Stimulated activated CD4-positive, alpha-beta T cell treated with anti-CD3 and anti-CD28 coated beads, Interleukin-4, amount 100 ng/mL, for 1 hour (primary cell): ENCODE measurements at regions not wholly inside any gene's neighbourhood (a gene's known extent, or its start where the extent isn't known, plus 50 kb on each side); places are given as distances from the start of the nearest gene placed in this dataset.

Experiments
- DNase-seq: peaks from one replicate; pipeline ENCODE4 v3.0.0-alpha.2; 2020

DNA sequence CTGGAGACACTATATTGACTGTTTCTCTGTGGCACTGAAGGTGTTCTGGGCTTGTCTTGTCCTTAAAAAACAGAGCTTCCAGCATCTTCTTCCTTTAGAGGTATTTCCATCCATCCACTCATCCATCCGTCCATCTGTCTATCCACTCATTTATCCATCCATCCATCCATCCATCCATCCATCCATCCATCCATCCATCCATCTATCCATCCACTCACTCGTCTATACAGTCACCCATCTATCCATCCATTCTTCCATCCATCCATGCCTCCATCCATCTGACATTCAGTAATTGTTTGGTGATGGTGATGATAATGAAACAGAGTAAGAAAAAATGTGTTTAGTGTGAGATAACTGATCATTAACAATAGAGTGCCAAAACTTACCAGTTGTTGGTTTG, 334.8 kb downstream of the NSG2 start:
- DNase-seq: no peak

DNA sequence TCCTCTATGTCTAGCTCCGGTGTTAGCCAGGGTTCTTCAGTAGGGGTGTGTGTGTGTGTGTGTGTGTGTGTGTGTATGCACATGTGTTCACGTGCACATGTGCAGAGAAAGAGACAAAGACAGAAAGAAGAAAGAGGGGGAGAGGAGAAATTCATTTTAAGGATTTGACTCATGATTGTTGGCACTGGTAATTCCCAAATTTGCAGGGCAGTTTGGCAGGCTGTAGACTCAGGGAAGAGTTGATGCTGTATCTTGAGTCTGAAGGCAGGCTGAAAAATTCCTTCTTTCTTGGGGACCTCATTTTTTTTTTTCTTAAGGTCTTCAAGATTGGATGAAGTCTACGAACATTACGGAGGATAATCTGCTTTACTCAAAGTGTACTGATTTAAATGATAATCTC, 335.7 kb downstream of the NSG2 start:
- no peak for DNase-seq

GRCh38 chr5:174383210-174384167, 338.0 kb downstream of the NSG2 start:
- DNase-seq: no peak

GRCh38 chr5:174384509-174384947, 339.0 kb downstream of the NSG2 start:
- no peak for DNase-seq

- DNase-seq: no peak
These were observed 338.1 kb upstream of the MSX2 start for GRCh38 chr5:174386306-174386705.

- no peak for DNase-seq
These were observed 337.5 kb upstream of the MSX2 start for GRCh38 chr5:174386846-174387245.

DNA sequence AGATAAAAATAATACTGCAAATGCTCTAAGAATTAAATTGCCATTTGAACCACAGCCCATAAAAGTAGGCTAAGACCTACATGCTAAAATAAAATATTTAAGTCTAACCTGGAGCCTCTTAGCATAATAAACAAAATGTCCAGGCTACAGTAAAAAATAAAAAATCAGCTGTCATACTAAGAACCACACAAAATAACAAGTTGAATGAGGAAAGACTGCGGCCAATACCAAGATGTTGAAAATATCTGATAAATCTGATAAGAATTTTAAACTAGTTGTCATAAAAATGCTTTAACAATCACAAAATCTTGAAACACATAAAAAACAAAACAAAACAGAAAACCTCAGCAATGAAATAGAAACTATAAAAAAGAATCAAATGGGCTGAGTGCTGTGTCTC, 336.9 kb upstream of the MSX2 start:
- DNase-seq: no peak

- DNase-seq: no peak
These were observed 331.5 kb upstream of the MSX2 start for GRCh38 chr5:174392892-174393291.

GRCh38 chr5:174396541-174396940, 327.8 kb upstream of the MSX2 start:
- no peak for DNase-seq

DNA sequence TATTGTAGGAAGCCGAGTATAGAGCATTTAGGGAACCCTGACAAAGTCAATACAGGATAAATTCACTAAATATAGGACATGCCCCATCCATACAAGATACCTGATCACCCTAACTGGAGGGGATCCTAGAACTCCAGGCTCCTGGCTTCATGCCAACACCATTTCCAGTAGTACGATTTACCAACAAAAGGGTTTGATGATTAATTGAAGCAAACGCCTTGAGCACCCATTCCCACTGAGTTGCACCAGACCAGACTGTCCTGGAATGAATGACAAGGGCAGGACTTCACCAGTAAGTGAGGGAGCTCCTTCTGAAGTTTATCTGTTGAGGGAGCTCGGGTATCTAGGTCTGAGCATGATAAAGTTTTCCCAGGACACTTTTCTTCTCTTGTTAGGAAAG, 327.2 kb upstream of the MSX2 start:
- no peak for DNase-seq

- DNase-seq: no peak
These were observed 326.2 kb upstream of the MSX2 start for GRCh38 chr5:174398171-174398570.

DNA sequence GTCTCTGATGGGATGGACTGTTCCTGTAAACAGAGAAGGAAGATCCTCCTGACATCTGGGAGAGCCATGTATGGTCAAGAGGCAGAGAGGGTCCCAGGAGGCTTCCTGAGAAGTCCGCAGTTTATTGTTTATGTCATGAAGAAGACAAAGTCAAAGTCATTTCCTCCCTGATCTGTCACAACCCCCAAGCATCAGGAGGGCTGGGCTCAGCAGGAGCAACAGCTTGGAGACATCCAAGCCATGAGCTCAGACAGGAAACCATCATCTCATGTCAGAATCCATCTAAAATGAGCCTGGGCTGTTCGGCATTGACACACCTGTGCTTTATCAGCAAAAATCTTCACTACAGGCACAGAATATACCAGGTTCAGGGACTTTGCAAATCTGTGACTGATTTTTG, 325.0 kb upstream of the MSX2 start:
- no peak for DNase-seq

DNA sequence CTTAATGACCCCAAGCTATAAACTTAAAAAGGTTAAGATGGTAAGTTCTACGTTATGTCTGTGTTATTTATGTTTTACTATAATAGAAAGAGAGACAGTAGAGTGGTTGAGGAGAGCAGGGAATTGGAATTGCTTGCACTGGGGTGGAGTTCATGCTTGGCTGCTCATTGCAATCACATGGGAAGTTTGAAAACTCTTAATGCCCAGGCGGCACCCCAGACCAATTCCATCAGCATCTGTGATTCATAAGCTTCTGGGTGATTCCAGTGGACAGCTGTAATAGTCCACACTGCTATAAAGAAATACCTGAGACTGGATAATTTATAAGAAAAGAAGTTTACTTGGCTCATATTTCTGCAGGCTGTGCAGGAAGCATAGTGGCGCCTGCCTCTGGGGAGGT, 323.9 kb upstream of the MSX2 start:
- no peak for DNase-seq

GRCh38 chr5:174401793-174402192, 322.6 kb upstream of the MSX2 start:
- no peak for DNase-seq

DNA sequence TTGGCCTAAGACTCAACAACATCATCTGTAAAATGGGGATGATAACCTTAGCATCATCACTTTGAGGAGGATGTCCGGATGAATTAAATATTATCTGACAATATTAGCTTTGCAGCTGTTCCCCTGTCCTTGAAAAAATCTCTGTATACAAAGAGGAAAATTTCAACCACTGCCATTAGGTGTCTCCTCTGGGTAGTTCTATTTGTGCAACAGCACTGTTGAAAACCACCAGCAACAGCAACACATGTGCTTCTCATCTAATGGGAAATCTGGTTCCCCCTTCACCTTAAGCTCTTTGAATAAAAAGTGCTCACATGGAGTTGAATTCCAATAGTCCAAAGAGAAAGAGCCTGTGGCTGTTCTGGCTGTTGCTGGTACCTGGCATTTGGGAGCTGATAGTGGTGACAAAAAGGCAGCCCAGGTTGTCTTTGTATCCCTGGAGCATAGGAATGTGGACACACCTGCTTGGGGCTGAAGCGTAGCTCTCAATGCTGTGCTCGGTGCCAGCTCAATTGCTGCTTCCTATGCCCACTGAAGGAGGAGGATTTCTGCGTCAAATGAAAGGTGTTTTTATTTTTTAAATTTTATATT, 322.1 kb upstream of the MSX2 start:
- DNase-seq: no peak

DNA sequence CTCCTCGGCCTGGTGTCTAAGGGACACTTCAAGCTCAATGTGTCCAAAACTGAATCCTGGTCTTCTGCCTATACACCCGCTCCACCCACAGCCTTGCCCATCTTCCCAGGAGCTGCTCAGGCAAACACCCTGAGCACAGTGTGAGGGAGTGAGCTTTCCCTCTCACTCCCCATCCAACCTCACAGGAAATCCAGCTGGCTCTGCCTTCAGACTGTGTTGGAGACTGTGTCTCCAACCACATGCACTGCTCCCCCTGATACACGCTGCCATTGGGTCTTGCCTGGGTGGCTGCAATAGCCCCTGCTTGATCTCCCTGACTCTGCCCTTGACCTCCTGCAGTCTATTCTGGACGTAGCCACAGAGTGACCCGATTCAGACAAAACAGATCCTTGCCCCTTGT, 319.5 kb upstream of the MSX2 start:
- no peak for DNase-seq

DNA sequence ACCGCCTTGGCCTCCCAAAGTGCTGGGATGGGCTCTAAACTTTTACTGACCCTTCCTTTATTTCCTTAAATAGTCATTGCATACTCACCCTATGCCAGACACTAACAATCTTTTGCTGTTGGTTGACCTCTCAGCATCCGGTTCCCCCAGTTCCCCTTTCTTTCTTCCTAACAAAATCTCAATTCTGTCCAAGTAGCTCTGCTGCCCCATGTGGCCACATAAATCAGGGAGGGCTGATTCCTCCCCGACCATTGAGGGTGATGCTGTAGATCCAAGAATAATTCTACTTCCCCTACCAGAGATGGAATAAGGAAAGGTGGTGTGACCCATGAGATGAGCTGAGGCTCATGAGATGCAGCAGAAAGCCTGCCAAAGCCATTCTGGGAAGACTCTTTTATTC, 315.3 kb upstream of the MSX2 start:
- DNase-seq: no peak

DNA sequence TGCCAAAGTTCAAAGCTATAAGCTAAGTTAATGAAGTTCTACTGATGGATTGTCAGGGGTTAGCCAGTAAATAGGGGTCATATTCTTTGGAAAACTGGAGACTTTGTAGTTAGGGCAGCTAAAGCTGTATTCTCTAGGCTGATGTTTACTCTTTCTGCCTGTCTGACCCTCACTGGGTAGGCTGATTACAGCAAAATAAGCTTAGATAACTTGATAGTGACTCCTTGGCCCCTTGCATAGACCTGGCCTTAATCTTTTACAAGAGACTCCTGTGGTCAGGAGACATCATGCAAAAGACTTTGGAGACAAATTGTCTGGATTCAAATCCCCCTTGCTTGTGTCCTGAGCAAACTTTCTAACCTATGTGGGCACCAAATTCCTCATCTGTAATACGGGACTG, 314.4 kb upstream of the MSX2 start:
- no peak for DNase-seq

DNA sequence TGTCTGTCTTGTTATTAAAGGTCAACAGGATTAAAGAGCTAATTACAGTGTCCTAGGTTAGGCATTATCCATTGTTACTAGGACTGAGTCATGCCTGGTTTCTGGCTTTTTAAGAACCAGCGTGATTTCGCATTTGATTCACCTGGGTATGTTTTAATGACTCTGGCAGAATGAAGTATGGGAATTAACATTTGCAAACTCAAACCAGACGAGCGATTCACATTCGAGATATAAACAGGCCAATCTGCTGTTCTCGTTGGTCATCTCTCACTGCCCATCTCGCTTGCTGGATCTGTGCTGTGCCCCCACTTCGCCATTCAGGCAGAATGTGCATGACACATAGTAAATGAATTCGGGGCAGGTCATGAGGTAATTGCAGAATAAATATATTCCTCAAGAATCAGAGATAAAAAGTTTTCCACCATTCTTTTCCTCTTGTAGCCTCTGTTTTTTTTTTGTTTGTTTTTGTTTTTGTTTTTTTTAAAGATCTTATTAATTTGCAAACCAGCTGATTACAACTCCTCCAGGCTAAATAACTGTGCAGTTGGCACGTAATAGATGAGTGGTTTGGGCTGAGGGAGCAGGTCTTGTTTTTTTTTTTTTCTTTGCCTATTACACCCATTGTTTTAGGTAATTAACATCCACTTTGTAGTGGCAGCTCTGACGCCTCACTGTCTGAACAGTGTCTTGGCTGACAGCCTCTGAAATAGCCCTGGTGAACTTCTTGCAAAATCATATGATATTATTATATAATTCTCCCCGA, 313.5 kb upstream of the MSX2 start:
- DNase-seq: no peak

DNA sequence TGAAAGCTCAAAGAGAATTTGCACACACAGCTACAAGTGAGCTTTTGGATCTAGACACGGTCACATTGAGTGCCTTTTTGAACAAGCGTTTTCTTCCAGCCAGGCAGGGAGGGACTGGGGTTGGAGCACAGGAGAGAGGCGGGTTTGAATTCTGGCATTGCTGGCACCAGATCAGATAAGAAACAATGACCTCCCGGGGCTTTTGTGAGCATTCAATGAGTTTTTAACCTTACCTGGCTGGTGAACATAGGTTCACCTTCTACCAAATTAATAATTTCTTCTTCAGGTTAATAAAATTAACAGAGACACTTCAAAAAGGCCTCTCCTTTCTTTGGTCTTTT, 312.9 kb upstream of the MSX2 start:
- DNase-seq: no peak

DNA sequence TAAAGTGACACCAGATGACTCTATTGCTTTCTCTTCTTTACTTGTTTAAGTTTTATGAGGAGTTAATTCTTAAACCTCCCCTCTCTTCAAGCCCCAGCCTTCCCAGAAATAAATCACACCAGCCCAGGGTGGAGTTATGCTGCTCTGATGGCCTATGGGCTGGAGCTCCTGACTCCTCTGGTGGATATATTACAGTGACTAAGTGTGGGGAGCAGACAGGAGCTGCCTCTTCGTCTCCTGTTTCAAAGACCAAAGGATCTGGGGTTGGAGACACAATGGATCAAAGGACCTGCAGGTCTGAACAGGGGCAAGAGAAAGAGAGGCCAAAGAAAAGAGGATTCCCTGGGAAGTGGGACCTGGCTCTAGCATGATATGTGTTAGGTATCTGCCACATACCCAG, 312.0 kb upstream of the MSX2 start:
- no peak for DNase-seq

DNA sequence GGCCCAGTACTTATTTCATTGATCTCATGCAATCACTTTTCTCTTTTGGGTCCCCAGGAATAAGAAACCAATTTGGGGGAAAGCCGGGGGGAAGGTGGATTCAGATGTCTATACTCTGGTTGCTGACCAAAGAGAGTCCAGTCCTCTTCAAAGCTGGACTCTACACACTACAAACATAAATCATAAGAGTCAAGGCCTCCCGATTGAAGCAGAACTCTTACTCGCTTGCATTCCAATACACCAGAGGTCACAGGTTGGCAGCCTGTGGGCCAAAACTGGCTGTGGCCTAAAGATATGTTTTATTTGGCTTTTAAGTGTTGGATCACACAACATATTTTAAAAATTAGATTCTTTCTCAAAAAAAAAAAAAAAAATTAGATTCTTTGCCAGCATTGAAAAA, 311.4 kb upstream of the MSX2 start:
- DNase-seq: no peak

- DNase-seq: no peak
These were observed 310.6 kb upstream of the MSX2 start for GRCh38 chr5:174413567-174414314.
